Stomach (tissue), 8 donors: ENCODE measurements at regions not wholly inside any gene's neighbourhood (a gene's known extent, or its start where the extent isn't known, plus 50 kb on each side); places are given as distances from the start of the nearest gene placed in this dataset.

ENCODE experiments used
- DNase-seq, 2 donors: peaks; one replicate each; pipeline versions ENCODE4 v3.0.0 to v3.0.0-alpha.2; 2013 to 2019
- H3K27ac ChIP-seq, 5 donors: fragments of 200-600 bp in 4 of 5; sonication (generic) in 4 of 5; one replicate each; pipeline ENCODE4 v1.5.1; 2013 to 2019; ENCODE audit warnings: mild to moderate bottlenecking in 1 of 5, moderate library complexity in 1 of 5
- H3K27me3 ChIP-seq, 3 donors: fragments of 200-600 bp; sonication (generic); one replicate each; pipeline ENCODE4 v1.5.1; 2017 to 2019; ENCODE audit warnings: mixed run types in 1 of 3
- H3K36me3 ChIP-seq, 4 donors: fragments of 200-600 bp; sonication (generic); 1 replicate in 3 of 4; 2 replicates in 1 of 4; pipeline ENCODE4 v1.5.1; 2016 to 2019
- H3K4me1 ChIP-seq, 4 donors: fragments of 200-600 bp; sonication (generic); one replicate each; pipeline ENCODE4 v1.5.1; 2016 to 2019
- H3K4me3 ChIP-seq, 4 donors: fragments of 200-600 bp; sonication (generic) in 3 of 4; one replicate each; pipeline ENCODE4 v1.5.1; 2016 to 2019; ENCODE audit warnings: mild to moderate bottlenecking in 1 of 4
- H3K9me3 ChIP-seq, 4 donors: fragments of 200-600 bp; sonication (generic); one replicate each; pipeline ENCODE4 v1.5.1; 2016 to 2019
- CTCF ChIP-seq, 7 experiments: fragments of 450-650 bp in 4 of 7; fragments of 200-600 bp in 3 of 7; sonication (generic) in 3 of 7; IDR thresholded peaks; one replicate each; pipeline ENCODE4 v1.5.1; 2016 to 2019; ENCODE audit warnings: antibody characterized with exemption in 7 of 7, control low read depth in 2 of 7, mild to moderate bottlenecking in 1 of 7
- EP300 ChIP-seq: sonication (generic); formaldehyde crosslinking; IDR thresholded peaks from one replicate; pipeline ENCODE4 v1.6.1; 2017; ENCODE audit warnings: antibody characterized with exemption
- POLR2A ChIP-seq, 4 donors: fragments of 450-650 bp; IDR thresholded peaks; one replicate each; pipeline ENCODE4 v1.6.1; 2016; ENCODE audit warnings: antibody characterized with exemption in 4 of 4, control low read depth in 2 of 4, mild to moderate bottlenecking in 1 of 4, moderate library complexity in 1 of 4
- POLR2AphosphoS5 ChIP-seq, 3 donors: sonication (generic); formaldehyde crosslinking; IDR thresholded peaks; one replicate each; pipeline ENCODE4 v1.6.1; 2016; ENCODE audit warnings: antibody characterized with exemption in 3 of 3
- WGBS, 5 donors: extraction: QIAGEN DNeasy Blood & Tissue Kit in 3 of 5; methylation state at CpG; one replicate each; pipeline versions ENCODE4 v1.1.5 to v1.1.7; 2013 to 2018; 5-methylcytosine and 5-hydroxymethylcytosine counted together
- intact Hi-C: fragments of 100-400 bp; cut with DNase I; formaldehyde crosslinking; loops from one replicate; pipeline ENCODE4 v1.15.1; 2023; ENCODE audit warnings: low total_unique reads
- donor health status: healthy with polysubstance abuse.
- donor health status: Bipolar disorder and iron deficiency.
- donor health status: healthy.

- Histone ChIP-seq H3K27me3 (no peaks in the 10 kb centered on the region), H3K27ac (no peak overlapping the region), H3K36me3 (no peaks in the 10 kb centered on the region), H3K4me3 (no peak overlapping the region), H3K9me3 (no peaks in the 10 kb centered on the region), H3K4me1 (no peaks in the 10 kb centered on the region)
- intact Hi-C loops = no loop called here
- no peak for TF ChIP-seq EP300
- TF ChIP-seq POLR2A (IDR thresholded peaks at IDR 0.05) = no peak
- TF ChIP-seq POLR2AphosphoS5 (IDR thresholded peaks at IDR 0.05) = no peak
- TF ChIP-seq CTCF (IDR thresholded peaks at IDR 0.05) = no peak
- DNase-seq = no peak
- WGBS, 5 donors = 91 to 96% (median 95%) methylated on average over 3 of the region's 3 CpGs
Observed at GRCh38 chr4:141896687-141897086, 260.3 kb downstream of the IL15 start.

GRCh38 chr4:141898346-141898745 is 262.0 kb downstream of the IL15 start:
- Histone ChIP-seq H3K4me1 (no peaks in the 10 kb centered on the region), H3K36me3 (no peaks in the 10 kb centered on the region), H3K27me3 (no peaks in the 10 kb centered on the region), H3K9me3 (no peaks in the 10 kb centered on the region), H3K27ac (no peak overlapping the region), H3K4me3 (no peak overlapping the region)
- TF ChIP-seq CTCF (IDR thresholded peaks at IDR 0.05) (no peak), POLR2A (IDR thresholded peaks at IDR 0.05) (no peak), EP300 (no peak), POLR2AphosphoS5 (IDR thresholded peaks at IDR 0.05) (no peak)
- DNase-seq = no peak
- 43 to 53% (median 49%) methylated on average over 2 of the region's 2 CpGs for WGBS, 5 donors
- intact Hi-C loops = no loop called here

- Histone ChIP-seq H3K4me1 (no peaks in the 10 kb centered on the region), H3K27ac (no peak overlapping the region), H3K9me3 (no peaks in the 10 kb centered on the region), H3K36me3 (no peaks in the 10 kb centered on the region), H3K27me3 (no peaks in the 10 kb centered on the region), H3K4me3 (no peak overlapping the region)
- no peak for TF ChIP-seq EP300
- no peak for TF ChIP-seq CTCF (IDR thresholded peaks at IDR 0.05)
- no peak for TF ChIP-seq POLR2AphosphoS5 (IDR thresholded peaks at IDR 0.05)
- no peak for TF ChIP-seq POLR2A (IDR thresholded peaks at IDR 0.05)
- intact Hi-C loops = no loop called here
- DNase-seq = no peak
- 76 to 88% (median 81%) methylated on average over 1 of the region's 1 CpG for WGBS, 5 donors
Observed at GRCh38 chr4:141899103-141899502, 262.7 kb downstream of the IL15 start.

GRCh38 chr4:141899541-141899940 is 263.2 kb downstream of the IL15 start:
- Histone ChIP-seq H3K9me3 (no peaks in the 10 kb centered on the region), H3K4me1 (no peaks in the 10 kb centered on the region), H3K36me3 (no peaks in the 10 kb centered on the region), H3K27ac (no peak overlapping the region), H3K4me3 (no peak overlapping the region), H3K27me3 (no peaks in the 10 kb centered on the region)
- intact Hi-C loops = no loop called here
- DNase-seq = no peak
- TF ChIP-seq EP300 = no peak

- intact Hi-C loops = no loop called here
- Histone ChIP-seq H3K4me1 (no peaks in the 10 kb centered on the region), H3K4me3 (no peak overlapping the region), H3K27ac (no peak overlapping the region), H3K27me3 (no peaks in the 10 kb centered on the region), H3K36me3 (no peaks in the 10 kb centered on the region), H3K9me3 (no peaks in the 10 kb centered on the region)
- no peak for DNase-seq
- WGBS, 5 donors = 35 to 53% (median 46%) methylated on average over 4 of the region's 4 CpGs
- TF ChIP-seq POLR2A (IDR thresholded peaks at IDR 0.05) (no peak), CTCF (IDR thresholded peaks at IDR 0.05) (no peak), POLR2AphosphoS5 (IDR thresholded peaks at IDR 0.05) (no peak), EP300 (no peak)
Observed at GRCh38 chr4:141900856-141901255, 264.5 kb downstream of the IL15 start.
